HepG2 (cell line): ENCODE measurements at regions not wholly inside any gene's neighbourhood (a gene's known extent, or its start where the extent isn't known, plus 50 kb on each side); places are given as distances from the start of the nearest gene placed in this dataset.

Experiments used
- ASH2L ChIP-seq: fragments of 300-600, 200-600 bp; sonication (generic); IDR thresholded peaks from 2 replicates; pipeline ENCODE4 v1.7.0; 2017; ENCODE audit warnings: low read depth, mild to moderate bottlenecking, moderate library complexity, mixed read lengths, low read length; ENCODE audit not compliant: insufficient read length
- GZF1 ChIP-seq: sonication (generic); formaldehyde crosslinking; IDR thresholded peaks from 2 replicates; pipeline ENCODE4 v1.5.1; 2020; ENCODE audit warnings: mild to moderate bottlenecking, missing genetic modification reagents
- HMG20B ChIP-seq: conservative IDR thresholded peaks from 2 replicates; pipeline ENCODE4 v1.6.1; 2016; ENCODE audit warnings: missing genetic modification reagents, missing compliant biosample characterization
- MXD4 ChIP-seq: IDR thresholded peaks from 2 replicates; pipeline ENCODE4 v1.6.1; 2016; ENCODE audit warnings: mild to moderate bottlenecking, missing biosample characterization, missing genetic modification reagents
- NR0B2 ChIP-seq: sonication (generic); formaldehyde crosslinking; IDR thresholded peaks from 2 replicates; pipeline ENCODE4 v1.4.0; 2020; ENCODE audit warnings: mild to moderate bottlenecking, missing genetic modification reagents
- SKI ChIP-seq: fragments of 450-650 bp; IDR thresholded peaks from one replicate; pipeline ENCODE4 v1.6.1; 2018; ENCODE audit warnings: mild to moderate bottlenecking; ENCODE audit not compliant: partially characterized antibody
- ZFAT ChIP-seq: sonication (generic); formaldehyde crosslinking; conservative IDR thresholded peaks from 2 replicates; pipeline ENCODE4 v1.8.1; 2023; ENCODE audit warnings: missing genetic modification reagents, inconsistent platforms
- ZNF530 ChIP-seq: sonication (generic); formaldehyde crosslinking; IDR thresholded peaks from 2 replicates; pipeline ENCODE4 v1.5.0; 2020; ENCODE audit warnings: low read depth, mild to moderate bottlenecking, missing genetic modification reagents
- ZNF644 ChIP-seq: IDR thresholded peaks from 2 replicates; pipeline ENCODE4 v1.6.1; 2016; ENCODE audit warnings: low read depth
- ZNF816 ChIP-seq: sonication (generic); formaldehyde crosslinking; IDR thresholded peaks from 2 replicates; pipeline ENCODE4 v1.8.0; 2022; ENCODE audit warnings: missing genetic modification reagents, mild to moderate bottlenecking, borderline replicate concordance
- ZSCAN22 ChIP-seq: sonication (generic); formaldehyde crosslinking; IDR thresholded peaks from 2 replicates; pipeline ENCODE4 v1.4.0; 2020; ENCODE audit warnings: mild to moderate bottlenecking, missing genetic modification reagents
- TF ChIP-seq, protein P1 (sequence below): sonication (generic); formaldehyde crosslinking; IDR thresholded peaks from 2 replicates; pipeline ENCODE4; 2020; ENCODE audit warnings: missing genetic modification reagents, mild to moderate bottlenecking, borderline replicate concordance
- TF ChIP-seq, protein P2 (sequence below): sonication (generic); formaldehyde crosslinking; IDR thresholded peaks from 2 replicates; pipeline ENCODE4 v1.5.1; 2020; ENCODE audit warnings: mild to moderate bottlenecking, missing genetic modification reagents
- TF ChIP-seq, protein P3 (sequence below): sonication (generic); formaldehyde crosslinking; IDR thresholded peaks from 2 replicates; pipeline ENCODE4 v1.4.0; 2020; ENCODE audit warnings: mild to moderate bottlenecking, low read depth, missing genetic modification reagents
- TF ChIP-seq, protein P4 (sequence below): sonication (generic); formaldehyde crosslinking; conservative IDR thresholded peaks from 2 replicates; pipeline ENCODE4 v1.4.0; 2020; ENCODE audit warnings: missing genetic modification reagents
- TF ChIP-seq, protein P5 (sequence below): sonication (generic); formaldehyde crosslinking; IDR thresholded peaks from 2 replicates; pipeline ENCODE4 v1.8.0; 2022; ENCODE audit warnings: low read depth, missing genetic modification reagents

GRCh38 chr1:54488065-54488750 lies 59.8 kb upstream of the ACOT11 start (continued):
- TF ChIP-seq, protein P1, sequence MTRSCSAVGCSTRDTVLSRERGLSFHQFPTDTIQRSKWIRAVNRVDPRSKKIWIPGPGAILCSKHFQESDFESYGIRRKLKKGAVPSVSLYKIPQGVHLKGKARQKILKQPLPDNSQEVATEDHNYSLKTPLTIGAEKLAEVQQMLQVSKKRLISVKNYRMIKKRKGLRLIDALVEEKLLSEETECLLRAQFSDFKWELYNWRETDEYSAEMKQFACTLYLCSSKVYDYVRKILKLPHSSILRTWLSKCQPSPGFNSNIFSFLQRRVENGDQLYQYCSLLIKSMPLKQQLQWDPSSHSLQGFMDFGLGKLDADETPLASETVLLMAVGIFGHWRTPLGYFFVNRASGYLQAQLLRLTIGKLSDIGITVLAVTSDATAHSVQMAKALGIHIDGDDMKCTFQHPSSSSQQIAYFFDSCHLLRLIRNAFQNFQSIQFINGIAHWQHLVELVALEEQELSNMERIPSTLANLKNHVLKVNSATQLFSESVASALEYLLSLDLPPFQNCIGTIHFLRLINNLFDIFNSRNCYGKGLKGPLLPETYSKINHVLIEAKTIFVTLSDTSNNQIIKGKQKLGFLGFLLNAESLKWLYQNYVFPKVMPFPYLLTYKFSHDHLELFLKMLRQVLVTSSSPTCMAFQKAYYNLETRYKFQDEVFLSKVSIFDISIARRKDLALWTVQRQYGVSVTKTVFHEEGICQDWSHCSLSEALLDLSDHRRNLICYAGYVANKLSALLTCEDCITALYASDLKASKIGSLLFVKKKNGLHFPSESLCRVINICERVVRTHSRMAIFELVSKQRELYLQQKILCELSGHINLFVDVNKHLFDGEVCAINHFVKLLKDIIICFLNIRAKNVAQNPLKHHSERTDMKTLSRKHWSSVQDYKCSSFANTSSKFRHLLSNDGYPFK (CRISPR knock-in tag) = no peak
- peak; percentile 93 for TF ChIP-seq SKI
- TF ChIP-seq, protein P2, sequence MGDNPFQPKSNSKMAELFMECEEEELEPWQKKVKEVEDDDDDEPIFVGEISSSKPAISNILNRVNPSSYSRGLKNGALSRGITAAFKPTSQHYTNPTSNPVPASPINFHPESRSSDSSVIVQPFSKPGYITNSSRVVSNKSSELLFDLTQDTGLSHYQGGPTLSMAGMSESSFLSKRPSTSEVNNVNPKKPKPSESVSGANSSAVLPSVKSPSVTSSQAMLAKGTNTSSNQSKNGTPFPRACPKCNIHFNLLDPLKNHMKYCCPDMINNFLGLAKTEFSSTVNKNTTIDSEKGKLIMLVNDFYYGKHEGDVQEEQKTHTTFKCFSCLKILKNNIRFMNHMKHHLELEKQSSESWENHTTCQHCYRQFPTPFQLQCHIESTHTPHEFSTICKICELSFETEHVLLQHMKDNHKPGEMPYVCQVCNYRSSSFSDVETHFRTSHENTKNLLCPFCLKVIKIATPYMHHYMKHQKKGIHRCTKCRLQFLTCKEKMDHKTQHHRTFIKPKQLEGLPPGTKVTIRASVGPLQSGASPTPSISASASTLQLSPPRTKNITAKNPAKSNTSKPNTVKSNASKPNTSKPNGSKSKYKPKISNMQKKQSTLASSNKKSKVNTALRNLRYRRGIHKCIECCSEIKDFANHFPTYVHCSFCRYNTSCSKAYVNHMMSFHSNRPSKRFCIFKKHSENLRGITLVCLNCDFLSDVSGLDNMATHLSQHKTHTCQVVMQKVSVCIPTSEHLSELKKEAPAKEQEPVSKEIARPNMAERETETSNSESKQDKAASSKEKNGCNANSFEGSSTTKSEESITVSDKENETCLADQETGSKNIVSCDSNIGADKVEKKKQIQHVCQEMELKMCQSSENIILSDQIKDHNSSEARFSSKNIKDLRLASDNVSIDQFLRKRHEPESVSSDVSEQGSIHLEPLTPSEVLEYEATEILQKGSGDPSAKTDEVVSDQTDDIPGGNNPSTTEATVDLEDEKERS (CRISPR knock-in tag) = no peak
- peak; percentile 27; the same call in 1 of the 2 replicates for TF ChIP-seq MXD4
- TF ChIP-seq HMG20B (CRISPR knock-in tag) = no peak
- TF ChIP-seq GZF1 (CRISPR knock-in tag) = no peak
- no peak for TF ChIP-seq ZNF816
- TF ChIP-seq ZNF644 (CRISPR knock-in tag) = no peak
- TF ChIP-seq NR0B2 (CRISPR knock-in tag) = no peak
- TF ChIP-seq ZSCAN22 (CRISPR knock-in tag) = no peak
- TF ChIP-seq ZNF530 (CRISPR knock-in tag) = no peak
- no peak for TF ChIP-seq ASH2L
- TF ChIP-seq, protein P3, sequence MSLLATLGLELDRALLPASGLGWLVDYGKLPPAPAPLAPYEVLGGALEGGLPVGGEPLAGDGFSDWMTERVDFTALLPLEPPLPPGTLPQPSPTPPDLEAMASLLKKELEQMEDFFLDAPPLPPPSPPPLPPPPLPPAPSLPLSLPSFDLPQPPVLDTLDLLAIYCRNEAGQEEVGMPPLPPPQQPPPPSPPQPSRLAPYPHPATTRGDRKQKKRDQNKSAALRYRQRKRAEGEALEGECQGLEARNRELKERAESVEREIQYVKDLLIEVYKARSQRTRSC (CRISPR knock-in tag) = no peak
- TF ChIP-seq, protein P4, sequence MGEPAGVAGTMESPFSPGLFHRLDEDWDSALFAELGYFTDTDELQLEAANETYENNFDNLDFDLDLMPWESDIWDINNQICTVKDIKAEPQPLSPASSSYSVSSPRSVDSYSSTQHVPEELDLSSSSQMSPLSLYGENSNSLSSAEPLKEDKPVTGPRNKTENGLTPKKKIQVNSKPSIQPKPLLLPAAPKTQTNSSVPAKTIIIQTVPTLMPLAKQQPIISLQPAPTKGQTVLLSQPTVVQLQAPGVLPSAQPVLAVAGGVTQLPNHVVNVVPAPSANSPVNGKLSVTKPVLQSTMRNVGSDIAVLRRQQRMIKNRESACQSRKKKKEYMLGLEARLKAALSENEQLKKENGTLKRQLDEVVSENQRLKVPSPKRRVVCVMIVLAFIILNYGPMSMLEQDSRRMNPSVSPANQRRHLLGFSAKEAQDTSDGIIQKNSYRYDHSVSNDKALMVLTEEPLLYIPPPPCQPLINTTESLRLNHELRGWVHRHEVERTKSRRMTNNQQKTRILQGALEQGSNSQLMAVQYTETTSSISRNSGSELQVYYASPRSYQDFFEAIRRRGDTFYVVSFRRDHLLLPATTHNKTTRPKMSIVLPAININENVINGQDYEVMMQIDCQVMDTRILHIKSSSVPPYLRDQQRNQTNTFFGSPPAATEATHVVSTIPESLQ (CRISPR knock-in tag) = no peak
- TF ChIP-seq ZFAT = no peak
- TF ChIP-seq, protein P5, sequence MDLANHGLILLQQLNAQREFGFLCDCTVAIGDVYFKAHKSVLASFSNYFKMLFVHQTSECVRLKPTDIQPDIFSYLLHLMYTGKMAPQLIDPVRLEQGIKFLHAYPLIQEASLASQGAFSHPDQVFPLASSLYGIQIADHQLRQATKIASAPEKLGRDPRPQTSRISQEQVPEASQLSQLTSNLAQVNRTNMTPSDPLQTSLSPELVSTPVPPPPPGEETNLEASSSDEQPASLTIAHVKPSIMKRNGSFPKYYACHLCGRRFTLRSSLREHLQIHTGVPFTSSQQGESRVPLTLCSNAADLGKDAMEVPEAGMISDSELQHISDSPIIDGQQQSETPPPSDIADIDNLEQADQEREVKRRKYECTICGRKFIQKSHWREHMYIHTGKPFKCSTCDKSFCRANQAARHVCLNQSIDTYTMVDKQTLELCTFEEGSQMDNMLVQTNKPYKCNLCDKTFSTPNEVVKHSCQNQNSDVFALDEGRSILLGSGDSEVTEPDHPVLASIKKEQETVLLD = no peak
